ENCODE measurements at regions not wholly inside any gene's neighbourhood (a gene's known extent, or its start where the extent isn't known, plus 50 kb on each side); places are given as distances from the start of the nearest gene placed in this dataset.

DNA sequence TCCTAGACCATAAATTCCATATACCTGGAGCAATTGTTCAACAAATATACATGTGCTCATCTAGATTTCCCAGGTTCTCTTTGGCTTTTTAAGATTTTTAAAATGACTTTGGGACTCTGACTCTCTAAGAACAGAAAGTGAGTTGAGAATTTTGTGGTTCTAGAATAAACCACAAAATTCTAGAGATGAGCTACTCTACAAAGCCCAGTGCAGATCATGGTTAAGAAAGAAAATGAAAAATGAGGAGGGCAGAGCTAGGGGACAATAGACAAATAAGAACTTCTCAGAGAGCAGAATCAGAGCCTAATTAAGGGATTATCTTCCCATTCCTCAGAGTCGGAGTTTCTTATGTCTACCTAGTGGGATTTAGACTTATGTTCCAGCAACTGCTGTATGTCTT, 694.7 kb downstream of the ZNF385D start:
- H3K4me1 Mint-ChIP-seq (ENCODE audit: low read depth, unreplicated experiment), result no peaks in the 10 kb centered on the region
- Histone ChIP-seq H3K4me1 (no peaks in the 10 kb centered on the region), H3K4me3 (ENCODE audit: low read depth, low read length) (no peak overlapping the region), H3K36me3 (ENCODE audit: control insufficient read depth, insufficient read depth, low read length) (no peaks in the 10 kb centered on the region), H3K9me3 (no peaks in the 10 kb centered on the region), H3K27me3 (replicated peaks; ENCODE audit: control insufficient read depth, insufficient read depth, low read length) (no peaks in the 10 kb centered on the region)
- intact Hi-C loops (cut with micrococcal nuclease; ENCODE audit: unreplicated experiment), result no loop called here
- BruUV-seq (replicated peaks), result no TSS peak
- ChIA-PET CTCF (no interaction called here), POLR2A (no interaction called here)
- H3K36me3 Mint-ChIP-seq (ENCODE audit: insufficient read depth, unreplicated experiment), result no peaks in the 10 kb centered on the region
- H3K4me3 Mint-ChIP-seq (ENCODE audit: unreplicated experiment), result no peak overlapping the region
- TF ChIP-seq, protein P1, sequence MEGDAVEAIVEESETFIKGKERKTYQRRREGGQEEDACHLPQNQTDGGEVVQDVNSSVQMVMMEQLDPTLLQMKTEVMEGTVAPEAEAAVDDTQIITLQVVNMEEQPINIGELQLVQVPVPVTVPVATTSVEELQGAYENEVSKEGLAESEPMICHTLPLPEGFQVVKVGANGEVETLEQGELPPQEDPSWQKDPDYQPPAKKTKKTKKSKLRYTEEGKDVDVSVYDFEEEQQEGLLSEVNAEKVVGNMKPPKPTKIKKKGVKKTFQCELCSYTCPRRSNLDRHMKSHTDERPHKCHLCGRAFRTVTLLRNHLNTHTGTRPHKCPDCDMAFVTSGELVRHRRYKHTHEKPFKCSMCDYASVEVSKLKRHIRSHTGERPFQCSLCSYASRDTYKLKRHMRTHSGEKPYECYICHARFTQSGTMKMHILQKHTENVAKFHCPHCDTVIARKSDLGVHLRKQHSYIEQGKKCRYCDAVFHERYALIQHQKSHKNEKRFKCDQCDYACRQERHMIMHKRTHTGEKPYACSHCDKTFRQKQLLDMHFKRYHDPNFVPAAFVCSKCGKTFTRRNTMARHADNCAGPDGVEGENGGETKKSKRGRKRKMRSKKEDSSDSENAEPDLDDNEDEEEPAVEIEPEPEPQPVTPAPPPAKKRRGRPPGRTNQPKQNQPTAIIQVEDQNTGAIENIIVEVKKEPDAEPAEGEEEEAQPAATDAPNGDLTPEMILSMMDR (IDR thresholded peaks at IDR 0.05; ENCODE audit: insufficient read depth in 1 of 2, low read depth in 1 of 2, low read length in 1 of 2, severe bottlenecking in 1 of 2, unreplicated experiment in 1 of 2), result no peak
- no peak for DNase-seq
- H3K27ac Mint-ChIP-seq (ENCODE audit: unreplicated experiment), result no peak overlapping the region
- no peaks in the 10 kb centered on the region for H3K9me3 Mint-ChIP-seq (ENCODE audit: unreplicated experiment)
- peaks cover 4% of the 10 kb centered on the region for H3K27me3 Mint-ChIP-seq (ENCODE audit: insufficient read depth, unreplicated experiment)

DNA sequence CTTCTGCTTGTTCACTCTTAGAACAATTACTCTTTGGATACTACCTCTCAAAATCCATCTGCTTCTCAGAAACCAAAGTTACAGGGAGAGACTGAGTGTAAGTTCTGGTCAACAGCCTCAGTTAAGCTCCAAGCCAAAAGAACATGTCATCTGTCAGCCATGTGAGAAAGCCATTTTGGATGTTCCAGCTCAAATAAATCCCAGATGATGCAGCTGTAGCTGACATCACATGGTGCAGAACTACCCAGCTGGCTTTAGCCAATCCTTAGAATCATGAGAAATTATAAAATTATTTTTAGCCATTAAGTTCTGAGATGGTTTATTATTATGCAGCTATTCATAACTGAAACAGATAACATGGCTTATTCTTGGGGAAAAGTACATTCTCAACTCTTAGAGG, 696.0 kb downstream of the ZNF385D start:
- Mint-ChIP-seq H3K36me3 (ENCODE audit: insufficient read depth, unreplicated experiment) (no peaks in the 10 kb centered on the region), H3K4me3 (ENCODE audit: unreplicated experiment) (no peak overlapping the region), H3K9me3 (ENCODE audit: unreplicated experiment) (no peaks in the 10 kb centered on the region), H3K27me3 (ENCODE audit: insufficient read depth, unreplicated experiment) (peaks cover 4% of the 10 kb centered on the region), H3K4me1 (ENCODE audit: low read depth, unreplicated experiment) (no peaks in the 10 kb centered on the region), H3K27ac (ENCODE audit: unreplicated experiment) (no peak overlapping the region)
- intact Hi-C loops (cut with micrococcal nuclease; ENCODE audit: unreplicated experiment), result no loop called here
- ChIA-PET POLR2A (no interaction called here), CTCF (no interaction called here)
- no peak for DNase-seq
- TF ChIP-seq, protein P1 (IDR thresholded peaks at IDR 0.05; ENCODE audit: insufficient read depth in 1 of 2, low read depth in 1 of 2, low read length in 1 of 2, severe bottlenecking in 1 of 2, unreplicated experiment in 1 of 2), result no peak
- no peaks in the 10 kb centered on the region for H3K9me3 ChIP-seq
- no peak overlapping the region for H3K4me3 ChIP-seq (ENCODE audit: low read depth, low read length)
- BruUV-seq (replicated peaks), result no TSS peak
- H3K36me3 ChIP-seq (ENCODE audit: control insufficient read depth, insufficient read depth, low read length), result no peaks in the 10 kb centered on the region
- H3K4me1 ChIP-seq, result no peaks in the 10 kb centered on the region
- no peaks in the 10 kb centered on the region for H3K27me3 ChIP-seq (replicated peaks; ENCODE audit: control insufficient read depth, insufficient read depth, low read length)

DNA sequence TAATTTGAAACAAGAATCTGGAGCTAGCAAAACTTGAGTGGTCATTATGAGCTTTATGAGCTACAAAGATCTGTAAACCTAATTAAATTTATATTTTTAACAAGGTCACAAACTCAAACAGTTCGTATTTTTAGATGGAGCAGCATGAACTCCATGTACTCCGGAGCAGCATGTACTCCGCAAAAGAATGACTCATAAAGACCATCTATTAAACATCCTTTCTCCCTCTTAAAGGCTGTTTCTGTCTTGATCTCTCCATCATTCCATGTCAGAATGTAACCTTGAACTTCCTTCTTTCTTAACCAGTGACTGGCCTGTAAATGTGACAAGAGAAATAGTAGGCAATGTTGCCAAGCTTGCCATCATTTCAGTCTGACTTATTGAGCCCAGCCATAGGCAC, 696.9 kb downstream of the ZNF385D start:
- H3K4me3 Mint-ChIP-seq (ENCODE audit: unreplicated experiment), result no peak overlapping the region
- H3K27me3 Mint-ChIP-seq (ENCODE audit: insufficient read depth, unreplicated experiment), result peaks cover 4% of the 10 kb centered on the region
- H3K27ac Mint-ChIP-seq (ENCODE audit: unreplicated experiment), result no peak overlapping the region
- BruUV-seq (replicated peaks), result no TSS peak
- Histone ChIP-seq H3K4me3 (ENCODE audit: low read depth, low read length) (no peak overlapping the region), H3K36me3 (ENCODE audit: control insufficient read depth, insufficient read depth, low read length) (no peaks in the 10 kb centered on the region), H3K4me1 (no peaks in the 10 kb centered on the region), H3K27me3 (replicated peaks; ENCODE audit: control insufficient read depth, insufficient read depth, low read length) (no peaks in the 10 kb centered on the region), H3K9me3 (no peaks in the 10 kb centered on the region)
- H3K4me1 Mint-ChIP-seq (ENCODE audit: low read depth, unreplicated experiment), result no peaks in the 10 kb centered on the region
- intact Hi-C loops (cut with micrococcal nuclease; ENCODE audit: unreplicated experiment), result no loop called here
- no peaks in the 10 kb centered on the region for H3K36me3 Mint-ChIP-seq (ENCODE audit: insufficient read depth, unreplicated experiment)
- TF ChIP-seq, protein P1 (IDR thresholded peaks at IDR 0.05; ENCODE audit: insufficient read depth in 1 of 2, low read depth in 1 of 2, low read length in 1 of 2, severe bottlenecking in 1 of 2, unreplicated experiment in 1 of 2), result no peak
- POLR2A ChIA-PET, result no interaction called here
- DNase-seq, result no peak
- CTCF ChIA-PET, result no interaction called here
- H3K9me3 Mint-ChIP-seq (ENCODE audit: unreplicated experiment), result no peaks in the 10 kb centered on the region

Data from Caco-2 (cell line).